Loucy (cell line): ENCODE measurements at regions not wholly inside any gene's neighbourhood (a gene's known extent, or its start where the extent isn't known, plus 50 kb on each side); places are given as distances from the start of the nearest gene placed in this dataset.

Source experiments
- CTCF ChIP-seq: fragments of 200-600 bp; sonication (generic); conservative IDR thresholded peaks from 2 replicates; pipeline ENCODE4 v1.5.1; 2014; ENCODE audit warnings: mild to moderate bottlenecking, antibody characterized with exemption, low read length
- EZH2phosphoT487 ChIP-seq: fragments of 200-600 bp; IDR thresholded peaks from 2 replicates; pipeline ENCODE4 v1.6.1; 2018; ENCODE audit warnings: antibody characterized with exemption, mild to moderate bottlenecking, moderate library complexity, borderline replicate concordance

GRCh38 chr5:165459232-165459631 is 1953.8 kb downstream of the MAT2B start:
- TF ChIP-seq CTCF (no peak), EZH2phosphoT487 (no peak)
